ENCODE measurements at regions not wholly inside any gene's neighbourhood (a gene's known extent, or its start where the extent isn't known, plus 50 kb on each side); places are given as distances from the start of the nearest gene placed in this dataset.
A peak's percentile ranks its signal among the peaks of the same experiment; 100 is the strongest.
"Not testable (repeated sequence)": the region's sequence is repeated elsewhere in the genome, so short reads cannot be mapped to it uniquely, and the experiment has no call there.

DNA sequence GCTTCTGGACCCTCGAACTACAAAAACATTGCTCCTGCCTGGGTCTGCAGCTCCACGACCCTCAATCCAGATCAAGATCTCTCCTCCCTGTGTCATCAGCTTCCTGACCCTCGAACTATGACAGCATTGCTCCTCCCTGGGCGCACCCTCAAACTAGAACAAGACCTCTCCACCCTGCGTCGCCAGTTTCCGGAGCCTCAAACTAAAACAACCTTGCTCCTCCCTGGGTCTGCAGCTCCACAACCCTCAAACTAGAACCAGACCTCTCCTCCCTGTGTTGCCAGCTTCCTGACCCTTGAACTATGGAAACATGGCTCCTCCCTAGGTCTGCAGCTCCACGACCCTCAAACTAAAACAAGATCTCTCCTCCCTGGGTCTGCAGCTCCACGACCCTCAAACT lies 339.7 kb upstream of the SULF2 start:
- no peak for DNase-seq

GRCh38 chr20:48124181-48124782 lies 339.0 kb upstream of the SULF2 start:
- DNase-seq = no peak

DNA sequence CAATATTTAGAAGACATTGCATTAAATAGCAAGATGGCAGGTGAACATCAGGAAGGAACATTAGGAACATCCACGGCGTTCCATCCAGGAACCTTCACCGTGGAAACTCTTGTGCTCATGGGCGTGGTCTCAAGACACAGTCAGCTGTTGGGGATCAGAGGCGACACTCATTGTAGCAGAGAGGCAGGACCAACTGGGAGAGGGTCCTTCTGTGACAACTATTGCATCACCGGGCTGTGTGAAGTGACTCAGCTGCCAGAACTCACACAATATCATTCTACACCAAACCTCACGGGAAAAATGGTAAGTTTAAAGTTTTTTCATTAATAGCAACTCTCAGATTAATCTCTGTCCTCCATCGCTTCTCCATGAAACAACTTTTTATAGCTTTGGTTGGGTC lies 334.8 kb upstream of the SULF2 start:
- DNase-seq = no peak

- DNase-seq = not testable (repeated sequence)
Measured at GRCh38 chr20:48119389-48119788, 334.1 kb upstream of the SULF2 start.

GRCh38 chr20:48115502-48115901 lies 330.2 kb upstream of the SULF2 start:
- no peak for DNase-seq

DNA sequence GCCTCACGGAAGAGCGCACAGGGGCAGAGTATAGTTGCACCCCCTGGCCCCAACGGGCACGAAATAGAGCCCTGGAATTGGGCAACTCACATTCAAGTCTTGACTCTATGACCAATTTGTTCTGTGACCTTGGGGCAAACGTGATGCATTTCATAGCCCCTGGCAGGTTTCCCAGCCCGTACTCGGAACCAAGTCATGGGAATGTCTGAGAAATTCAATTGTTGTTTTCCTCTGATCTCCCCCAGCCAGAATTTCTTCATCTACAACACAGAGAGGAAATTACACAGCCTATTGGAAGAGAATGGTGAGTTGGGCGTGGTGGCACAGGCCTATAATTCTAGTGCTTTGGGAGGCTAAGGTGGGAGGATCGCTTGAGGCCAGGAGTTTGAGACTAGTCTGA lies 322.3 kb upstream of the SULF2 start:
- DNase-seq = no peak

- DNase-seq = no peak
Measured at GRCh38 chr20:48106428-48106827, 321.1 kb upstream of the SULF2 start.

DNA sequence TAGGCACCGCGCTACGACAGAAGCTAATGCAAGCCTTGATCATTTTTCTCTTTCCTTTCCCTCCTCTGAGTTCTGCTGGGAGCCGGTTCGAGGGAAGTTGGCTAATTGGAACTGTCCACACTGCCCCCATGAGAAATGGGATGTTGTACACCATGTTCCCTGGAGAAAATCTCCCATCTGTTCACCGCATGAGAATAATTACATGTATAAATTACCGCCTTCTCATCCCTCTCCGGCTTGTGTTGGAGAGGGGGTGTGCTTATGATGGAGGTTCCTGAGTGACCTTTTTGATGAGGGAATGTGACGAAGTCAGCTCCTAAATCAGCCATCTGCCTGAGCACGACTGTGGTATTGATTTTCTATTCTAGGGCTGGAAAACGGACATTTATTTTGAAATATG lies 320.2 kb upstream of the SULF2 start:
- no peak for DNase-seq

DNA sequence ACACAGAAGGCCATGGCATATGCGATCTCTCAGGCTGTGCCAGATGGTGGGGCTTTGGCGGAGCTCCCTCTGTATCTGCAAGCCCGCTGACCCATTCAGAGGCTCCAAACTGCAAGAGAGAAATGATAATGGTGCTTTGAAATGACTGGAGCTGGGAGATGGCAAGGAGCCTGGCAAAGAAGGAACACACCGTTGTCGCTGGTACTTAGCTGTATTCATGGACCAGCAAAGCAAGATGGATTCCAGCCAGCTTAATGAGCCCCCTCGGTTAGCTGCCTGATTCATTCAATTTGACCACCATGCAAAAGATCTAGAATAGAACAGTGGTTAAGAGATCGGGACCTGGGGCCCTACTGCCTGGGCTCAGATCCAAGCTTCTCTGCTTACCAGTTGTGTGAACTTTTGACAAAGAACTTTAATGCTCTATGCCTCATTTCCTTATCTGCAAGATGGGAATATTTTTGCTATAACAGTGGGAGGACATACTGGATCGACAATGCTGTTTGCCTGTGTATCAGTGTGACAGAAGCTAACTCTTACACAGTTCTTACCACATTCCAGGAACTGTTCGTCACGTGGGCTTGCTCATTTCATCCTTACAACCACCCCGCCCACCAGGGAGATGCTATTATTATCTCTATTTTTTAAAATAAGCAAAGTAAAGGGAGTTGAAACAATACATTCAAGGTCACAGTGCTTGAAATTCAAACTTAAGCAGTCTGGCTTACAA lies 317.8 kb upstream of the SULF2 start:
- DNase-seq = no peak

- no peak for DNase-seq
Measured at GRCh38 chr20:48102076-48102787, 317.0 kb upstream of the SULF2 start.

DNA sequence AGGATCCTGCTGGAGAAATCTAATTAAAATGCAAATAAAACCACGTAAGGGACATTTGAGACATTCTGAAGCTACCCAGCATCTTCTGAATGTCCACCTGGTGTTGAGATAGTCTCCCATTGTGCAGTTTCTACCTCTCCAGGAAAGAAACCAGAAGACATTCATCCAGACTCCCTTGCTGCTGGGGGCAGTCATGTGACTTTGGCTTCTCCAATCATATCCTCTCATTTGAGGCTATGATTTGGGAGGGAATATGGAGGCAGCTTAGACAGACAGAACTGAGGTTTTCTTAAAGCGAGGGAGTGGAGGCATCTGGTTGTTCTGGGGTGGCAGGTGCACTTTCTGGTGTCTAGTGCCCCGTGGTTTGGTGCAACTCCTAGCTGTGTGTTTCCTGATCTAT lies 315.2 kb upstream of the SULF2 start:
- no peak for DNase-seq

GRCh38 chr20:48098866-48099265 lies 313.6 kb upstream of the SULF2 start:
- no peak for DNase-seq

DNA sequence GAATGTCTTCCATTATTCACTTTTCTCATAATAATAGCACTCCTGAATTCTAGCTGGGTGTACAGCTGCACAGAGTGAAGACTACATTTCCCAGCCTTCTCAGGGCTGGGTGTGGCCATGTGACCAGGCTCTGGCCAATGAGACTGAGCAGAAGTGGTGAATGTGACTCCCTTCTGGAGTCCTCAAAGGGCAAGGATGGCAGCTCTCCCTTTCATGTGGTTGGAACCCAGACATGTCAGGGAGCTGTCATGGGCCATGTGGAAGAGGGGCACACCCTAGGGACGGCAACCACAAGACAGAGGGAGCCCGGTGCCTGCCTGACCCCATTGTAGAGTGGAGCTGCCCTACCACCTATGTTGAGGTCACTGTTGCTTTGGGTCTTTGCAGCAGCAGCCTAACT lies 312.8 kb upstream of the SULF2 start:
- DNase-seq = no peak

- no peak for DNase-seq
Measured at GRCh38 chr20:48096957-48097890, 311.9 kb upstream of the SULF2 start.

DNA sequence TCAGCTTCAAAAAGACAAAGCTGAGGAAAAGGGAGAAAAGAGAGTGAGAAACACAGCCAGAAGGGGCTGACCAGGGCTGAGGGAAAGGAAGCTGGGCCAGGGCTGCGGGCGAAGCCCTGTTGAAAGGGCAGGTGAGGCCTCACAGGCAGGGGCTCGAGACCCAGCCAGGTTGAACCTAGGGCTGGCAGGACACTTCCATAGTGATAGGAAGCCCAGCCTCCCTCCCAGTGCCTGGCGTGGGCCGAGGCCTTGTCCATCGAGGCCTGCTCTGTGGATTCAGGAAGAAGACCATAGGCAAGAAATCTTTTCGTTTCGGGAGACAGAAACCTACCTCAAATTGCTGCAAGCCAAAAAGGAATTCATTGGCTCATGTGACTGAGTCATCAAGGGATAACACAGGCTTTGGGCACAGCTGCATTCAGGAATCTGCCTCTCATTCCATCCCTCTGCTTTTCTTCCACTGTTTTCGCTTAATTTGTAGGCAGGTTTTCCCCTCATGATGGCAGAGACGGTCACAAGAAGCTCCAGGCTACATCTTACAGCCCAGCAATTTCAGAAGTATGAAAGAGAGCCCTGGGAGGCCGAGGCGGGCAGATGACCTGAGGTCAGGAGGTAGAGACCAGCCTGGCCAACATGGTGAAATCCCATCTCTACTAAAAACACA lies 311.1 kb upstream of the SULF2 start:
- no peak for DNase-seq

- no peak for DNase-seq
Measured at GRCh38 chr20:48094944-48095343, 309.7 kb upstream of the SULF2 start.

GRCh38 chr20:48094196-48094749 lies 309.0 kb upstream of the SULF2 start:
- DNase-seq = no peak

- peak; percentile 10 for DNase-seq
Measured at GRCh38 chr20:48092596-48093280, 307.5 kb upstream of the SULF2 start.

DNA sequence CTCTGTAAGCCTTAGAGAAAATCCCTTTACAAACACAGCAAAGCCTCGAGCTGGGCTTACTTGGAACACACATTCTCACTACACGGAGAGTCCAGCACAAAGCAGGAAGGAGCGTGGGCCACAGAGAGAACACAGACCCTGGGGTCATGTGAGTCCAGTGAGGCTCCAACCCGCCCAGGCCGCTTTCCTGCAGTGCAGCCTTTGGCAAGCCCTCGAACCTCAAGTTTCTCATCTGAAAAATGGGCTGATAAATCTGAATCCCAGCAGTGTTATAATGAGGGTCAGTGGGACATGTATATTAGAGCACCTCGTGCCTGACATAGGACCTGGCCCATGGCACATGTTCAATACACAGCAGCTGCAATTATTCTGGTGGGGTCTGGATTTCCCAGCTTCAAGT lies 305.5 kb upstream of the SULF2 start:
- DNase-seq = no peak

DNA sequence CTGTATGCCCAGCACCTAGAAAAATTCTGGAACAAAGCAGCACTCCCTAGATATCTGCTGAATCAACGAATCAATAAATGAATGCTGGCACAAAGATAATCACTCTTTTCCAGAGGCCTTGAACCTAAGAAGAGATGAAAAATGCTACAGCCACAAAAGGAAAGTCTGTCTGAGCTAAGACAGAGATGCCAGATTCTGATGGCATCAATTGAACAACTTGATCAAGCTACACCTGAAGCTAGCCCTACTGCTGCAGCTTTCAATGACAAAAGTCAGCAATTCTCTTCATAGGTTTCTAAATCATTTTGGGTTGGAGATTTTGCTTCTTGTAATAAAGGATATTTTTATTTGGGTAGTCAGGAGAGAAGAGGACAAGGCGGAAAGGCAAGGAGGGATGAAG lies 305.0 kb upstream of the SULF2 start:
- no peak for DNase-seq

GRCh38 chr20:48080583-48080982 lies 295.3 kb upstream of the SULF2 start:
- DNase-seq = no peak
